ENCODE measurements at regions not wholly inside any gene's neighbourhood (a gene's known extent, or its start where the extent isn't known, plus 50 kb on each side); places are given as distances from the start of the nearest gene placed in this dataset.

DNA sequence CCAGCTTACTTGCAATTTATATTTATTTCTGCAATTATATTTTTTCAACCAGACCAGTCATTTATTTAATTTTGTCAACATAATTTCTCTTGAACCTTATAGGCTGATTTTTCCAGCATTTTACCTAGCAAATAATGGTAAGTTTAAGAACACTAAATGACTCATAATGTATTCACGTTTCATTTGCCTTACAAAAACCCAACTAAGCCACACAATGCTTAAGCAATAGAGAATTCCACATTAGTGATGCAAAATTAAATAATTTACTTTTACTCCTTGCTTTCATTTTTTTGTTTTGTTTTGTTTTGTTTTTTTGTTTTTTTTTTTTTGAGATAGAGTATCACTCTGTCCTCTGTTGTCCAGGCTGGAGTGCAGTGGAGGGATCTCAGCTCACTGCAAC is 110.4 kb upstream of the VRK2 start:
- TF ChIP-seq, protein P1, sequence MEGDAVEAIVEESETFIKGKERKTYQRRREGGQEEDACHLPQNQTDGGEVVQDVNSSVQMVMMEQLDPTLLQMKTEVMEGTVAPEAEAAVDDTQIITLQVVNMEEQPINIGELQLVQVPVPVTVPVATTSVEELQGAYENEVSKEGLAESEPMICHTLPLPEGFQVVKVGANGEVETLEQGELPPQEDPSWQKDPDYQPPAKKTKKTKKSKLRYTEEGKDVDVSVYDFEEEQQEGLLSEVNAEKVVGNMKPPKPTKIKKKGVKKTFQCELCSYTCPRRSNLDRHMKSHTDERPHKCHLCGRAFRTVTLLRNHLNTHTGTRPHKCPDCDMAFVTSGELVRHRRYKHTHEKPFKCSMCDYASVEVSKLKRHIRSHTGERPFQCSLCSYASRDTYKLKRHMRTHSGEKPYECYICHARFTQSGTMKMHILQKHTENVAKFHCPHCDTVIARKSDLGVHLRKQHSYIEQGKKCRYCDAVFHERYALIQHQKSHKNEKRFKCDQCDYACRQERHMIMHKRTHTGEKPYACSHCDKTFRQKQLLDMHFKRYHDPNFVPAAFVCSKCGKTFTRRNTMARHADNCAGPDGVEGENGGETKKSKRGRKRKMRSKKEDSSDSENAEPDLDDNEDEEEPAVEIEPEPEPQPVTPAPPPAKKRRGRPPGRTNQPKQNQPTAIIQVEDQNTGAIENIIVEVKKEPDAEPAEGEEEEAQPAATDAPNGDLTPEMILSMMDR (IDR thresholded peaks at IDR 0.05), result no peak
- no peak for TF ChIP-seq POLR2A (IDR thresholded peaks at IDR 0.05)

Measured in esophagus squamous epithelium (tissue), 4 donors.